SU-DHL-6 (cell line): ENCODE measurements at regions not wholly inside any gene's neighbourhood (a gene's known extent, or its start where the extent isn't known, plus 50 kb on each side); places are given as distances from the start of the nearest gene placed in this dataset.

Source experiments
- H2AFZ ChIP-seq: fragments of 200-600 bp; sonication (generic); 2 replicates; pipeline ENCODE4 v1.6.1; 2014; ENCODE audit warnings: low read depth, mild to moderate bottlenecking, moderate library complexity, mixed read lengths, antibody characterized with exemption, low read length; ENCODE audit not compliant: severe bottlenecking
- H3F3A ChIP-seq: fragments of 200-600 bp; shearing (Covaris generic); 2 replicates; pipeline ENCODE4 v1.6.0; 2016; ENCODE audit warnings: antibody characterized with exemption, mild to moderate bottlenecking; ENCODE audit not compliant: insufficient read depth
- H3K27ac ChIP-seq: fragments of 200-600 bp; sonication (generic); 2 replicates; pipeline ENCODE4 v1.5.1; 2016; ENCODE audit warnings: low read depth, mild to moderate bottlenecking, low read length, moderate library complexity, mixed read lengths
- H3K27me3 ChIP-seq: fragments of 200-600 bp; sonication (generic), shearing (Covaris generic); 2 replicates; pipeline ENCODE4 v1.6.0; 2014; ENCODE audit warnings: mild to moderate bottlenecking, low read length
- H3K36me3 ChIP-seq: fragments of 200-600 bp; sonication (generic); 2 replicates; pipeline ENCODE4 v1.6.1; 2014; ENCODE audit warnings: mild to moderate bottlenecking, low read length, mixed read lengths
- H3K4me2 ChIP-seq: fragments of 300-600, 200-600 bp; shearing (Covaris generic), sonication (generic); 2 replicates; pipeline ENCODE4 v1.6.0; 2014; ENCODE audit warnings: low read length, low read depth, mild to moderate bottlenecking; ENCODE audit not compliant: poor library complexity, severe bottlenecking
- H3K4me3 ChIP-seq: fragments of 200-600 bp; sonication (generic); 2 replicates; pipeline ENCODE4 v1.5.1; 2014; ENCODE audit warnings: antibody characterized with exemption, low read length, mild to moderate bottlenecking, mixed read lengths; ENCODE audit not compliant: insufficient read depth, poor library complexity, severe bottlenecking
- H3K79me2 ChIP-seq: fragments of 200-600 bp; sonication (generic); 2 replicates; pipeline ENCODE4 v1.6.1; 2014; ENCODE audit warnings: mild to moderate bottlenecking, low read length, moderate library complexity; ENCODE audit not compliant: insufficient read depth
- H3K9ac ChIP-seq: fragments of 200-600 bp; sonication (generic); 2 replicates; pipeline ENCODE4 v1.7.0; 2014; ENCODE audit warnings: mild to moderate bottlenecking, low read length
- H3K9me2 ChIP-seq: fragments of 200-600 bp; sonication (generic); replicated peaks from 2 replicates; pipeline ENCODE4 v1.6.1; 2014; ENCODE audit warnings: low read length; ENCODE audit not compliant: insufficient read depth
- H3K9me3 ChIP-seq: fragments of 200-600 bp; sonication (generic); 2 replicates; pipeline ENCODE4 v1.6.1; 2014; ENCODE audit warnings: low read length, mixed read lengths; ENCODE audit not compliant: insufficient read depth
- H4K20me1 ChIP-seq: fragments of 200-600 bp; sonication (generic); 2 replicates; pipeline ENCODE4 v1.6.1; 2014; ENCODE audit warnings: low read depth, mild to moderate bottlenecking, antibody characterized with exemption, low read length, moderate library complexity, mixed read lengths
- CTCF ChIP-seq: fragments of 200-600 bp; sonication (generic); IDR thresholded peaks from one replicate; pipeline ENCODE4 v1.5.1; 2017; ENCODE audit warnings: antibody characterized with exemption, mild to moderate bottlenecking, low read length, moderate library complexity; ENCODE audit not compliant: insufficient read depth, poor library complexity, severe bottlenecking
- EZH2phosphoT487 ChIP-seq: fragments of 200-600 bp; sonication (generic), shearing (Covaris generic); conservative IDR thresholded peaks from 2 replicates; pipeline ENCODE4 v1.6.1; 2018; ENCODE audit warnings: mild to moderate bottlenecking, antibody characterized with exemption, low read length, moderate library complexity, mixed read lengths

GRCh38 chr2:6443061-6443823, 422.5 kb downstream of the CMPK2 start:
- H3K4me2 ChIP-seq = no peak overlapping the region
- H3F3A ChIP-seq = no peaks in the 10 kb centered on the region
- H3K27ac ChIP-seq = no peak overlapping the region
- no peaks in the 10 kb centered on the region for H4K20me1 ChIP-seq
- H3K79me2 ChIP-seq = no peaks in the 10 kb centered on the region
- no peak overlapping the region for H3K9ac ChIP-seq
- TF ChIP-seq CTCF (no peak), EZH2phosphoT487 (no peak)
- no peaks in the 10 kb centered on the region for H3K9me2 ChIP-seq
- H3K9me3 ChIP-seq = no peaks in the 10 kb centered on the region
- H3K27me3 ChIP-seq = no peaks in the 10 kb centered on the region
- no peak overlapping the region for H3K4me3 ChIP-seq
- no peaks in the 10 kb centered on the region for H3K36me3 ChIP-seq
- H2AFZ ChIP-seq = no peak overlapping the region

- Histone ChIP-seq H3K27me3 (no peaks in the 10 kb centered on the region), H3K27ac (no peak overlapping the region), H3K9me2 (no peaks in the 10 kb centered on the region), H4K20me1 (no peaks in the 10 kb centered on the region), H3K36me3 (no peaks in the 10 kb centered on the region), H3K9me3 (no peaks in the 10 kb centered on the region), H2AFZ (no peak overlapping the region), H3K79me2 (no peaks in the 10 kb centered on the region), H3F3A (no peaks in the 10 kb centered on the region), H3K9ac (no peak overlapping the region), H3K4me3 (no peak overlapping the region), H3K4me2 (no peak overlapping the region)
- TF ChIP-seq CTCF (no peak), EZH2phosphoT487 (no peak)
Measured at GRCh38 chr2:6444514-6444913, 421.2 kb downstream of the CMPK2 start.

GRCh38 chr2:6445156-6445555, 420.6 kb downstream of the CMPK2 start:
- Histone ChIP-seq H3K9ac (no peak overlapping the region), H3K36me3 (no peaks in the 10 kb centered on the region), H3K4me3 (no peak overlapping the region), H3F3A (no peaks in the 10 kb centered on the region), H3K9me3 (no peaks in the 10 kb centered on the region), H3K27me3 (no peaks in the 10 kb centered on the region), H3K27ac (no peak overlapping the region), H3K79me2 (no peaks in the 10 kb centered on the region), H3K9me2 (no peaks in the 10 kb centered on the region), H3K4me2 (no peak overlapping the region), H2AFZ (no peak overlapping the region), H4K20me1 (no peaks in the 10 kb centered on the region)
- TF ChIP-seq EZH2phosphoT487 (no peak), CTCF (no peak)
